ENCODE measurements at regions not wholly inside any gene's neighbourhood (a gene's known extent, or its start where the extent isn't known, plus 50 kb on each side); places are given as distances from the start of the nearest gene placed in this dataset.

DNA sequence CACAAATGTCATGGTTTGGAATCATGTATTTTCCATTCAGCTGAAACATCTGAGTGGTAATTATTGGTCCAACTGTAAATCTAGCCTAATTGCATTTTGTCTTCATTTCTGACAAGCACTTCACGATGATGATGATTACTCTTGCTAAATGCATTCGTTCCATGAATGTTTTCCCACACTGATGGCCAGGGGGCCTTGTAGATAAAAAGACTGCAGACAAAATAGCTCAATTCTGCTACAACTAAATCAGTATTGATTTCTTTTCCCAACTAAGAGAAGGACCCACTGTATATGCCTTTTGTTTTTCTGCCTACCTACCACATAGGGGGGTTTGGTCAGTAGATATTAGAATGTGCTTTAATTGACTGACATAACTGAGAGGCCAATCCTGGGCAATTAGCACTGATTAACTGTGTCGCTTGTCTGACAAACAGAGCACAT is 1351.3 kb upstream of the NUDT12 start:
- intact Hi-C loops (cut with micrococcal nuclease; ENCODE audit: unreplicated experiment): no loop called here
- no peak overlapping the region for H3K4me3 ChIP-seq (ENCODE audit: low read depth, low read length, poor library complexity, severe bottlenecking)
- H3K27ac ChIP-seq (ENCODE audit: low read depth, low read length, poor library complexity, severe bottlenecking): no peak overlapping the region
- H3K36me3 ChIP-seq (ENCODE audit: insufficient read depth, low read length, poor library complexity, severe bottlenecking): no peaks in the 10 kb centered on the region
- TF ChIP-seq EZH2 (IDR thresholded peaks at IDR 0.05; ENCODE audit: borderline replicate concordance, low read depth, low read length, poor library complexity, severe bottlenecking): no peak
- TF ChIP-seq, protein P1, sequence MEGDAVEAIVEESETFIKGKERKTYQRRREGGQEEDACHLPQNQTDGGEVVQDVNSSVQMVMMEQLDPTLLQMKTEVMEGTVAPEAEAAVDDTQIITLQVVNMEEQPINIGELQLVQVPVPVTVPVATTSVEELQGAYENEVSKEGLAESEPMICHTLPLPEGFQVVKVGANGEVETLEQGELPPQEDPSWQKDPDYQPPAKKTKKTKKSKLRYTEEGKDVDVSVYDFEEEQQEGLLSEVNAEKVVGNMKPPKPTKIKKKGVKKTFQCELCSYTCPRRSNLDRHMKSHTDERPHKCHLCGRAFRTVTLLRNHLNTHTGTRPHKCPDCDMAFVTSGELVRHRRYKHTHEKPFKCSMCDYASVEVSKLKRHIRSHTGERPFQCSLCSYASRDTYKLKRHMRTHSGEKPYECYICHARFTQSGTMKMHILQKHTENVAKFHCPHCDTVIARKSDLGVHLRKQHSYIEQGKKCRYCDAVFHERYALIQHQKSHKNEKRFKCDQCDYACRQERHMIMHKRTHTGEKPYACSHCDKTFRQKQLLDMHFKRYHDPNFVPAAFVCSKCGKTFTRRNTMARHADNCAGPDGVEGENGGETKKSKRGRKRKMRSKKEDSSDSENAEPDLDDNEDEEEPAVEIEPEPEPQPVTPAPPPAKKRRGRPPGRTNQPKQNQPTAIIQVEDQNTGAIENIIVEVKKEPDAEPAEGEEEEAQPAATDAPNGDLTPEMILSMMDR (conservative IDR thresholded peaks at IDR 0.05; ENCODE audit: low read depth, low read length): no peak
- no peaks in the 10 kb centered on the region for H3K9me3 ChIP-seq (ENCODE audit: low read depth, low read length, poor library complexity, severe bottlenecking)
- ChIA-PET CTCF (no interaction called here), POLR2A (ENCODE audit: low non-redundant PET) (no interaction called here)
- H3K4me1 ChIP-seq (ENCODE audit: insufficient read depth, low read length, poor library complexity, severe bottlenecking): no peaks in the 10 kb centered on the region
- no peaks in the 10 kb centered on the region for H3K27me3 ChIP-seq (replicated peaks; ENCODE audit: insufficient read depth, low read depth, low read length, poor library complexity)
- no peak for DNase-seq (ENCODE audit: low spot score)
- BruUV-seq (replicated peaks): no TSS peak

- POLR2A ChIA-PET (ENCODE audit: low non-redundant PET): no interaction called here
- no peak overlapping the region for H3K4me3 ChIP-seq (ENCODE audit: low read depth, low read length, poor library complexity, severe bottlenecking)
These were observed 1347.2 kb upstream of the NUDT12 start for GRCh38 chr5:104909803-104910202.

DNA sequence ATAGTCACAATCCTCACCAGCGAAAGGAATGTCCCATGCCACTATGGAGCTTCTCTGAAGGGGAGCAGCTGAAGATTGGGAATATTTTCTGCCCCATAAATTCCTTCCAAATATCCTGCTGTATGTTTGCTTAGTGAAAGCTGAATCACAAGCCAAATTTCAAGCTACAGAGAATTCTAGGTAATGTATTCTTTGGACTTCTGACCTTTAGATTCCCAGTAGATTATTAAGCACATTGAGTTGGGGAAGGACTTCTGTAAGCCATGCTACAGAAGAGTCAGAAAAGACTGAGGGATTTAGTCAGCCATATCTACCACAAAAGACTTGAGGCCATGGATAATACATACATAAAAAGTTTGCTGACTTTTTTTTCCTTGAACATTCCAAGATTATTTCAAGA is 1342.0 kb upstream of the NUDT12 start:
- intact Hi-C loops (cut with micrococcal nuclease; ENCODE audit: unreplicated experiment): no loop called here
- no peaks in the 10 kb centered on the region for H3K4me1 ChIP-seq (ENCODE audit: insufficient read depth, low read length, poor library complexity, severe bottlenecking)

More at GRCh38 chr5:104909803-104910202, 1347.2 kb upstream of the NUDT12 start:
- DNase-seq (ENCODE audit: low spot score): no peak
- intact Hi-C loops (cut with micrococcal nuclease; ENCODE audit: unreplicated experiment): no loop called here
- H3K36me3 ChIP-seq (ENCODE audit: insufficient read depth, low read length, poor library complexity, severe bottlenecking): no peaks in the 10 kb centered on the region
- no peaks in the 10 kb centered on the region for H3K27me3 ChIP-seq (replicated peaks; ENCODE audit: insufficient read depth, low read depth, low read length, poor library complexity)
- BruUV-seq (replicated peaks): no TSS peak
- H3K9me3 ChIP-seq (ENCODE audit: low read depth, low read length, poor library complexity, severe bottlenecking): no peaks in the 10 kb centered on the region
- no peaks in the 10 kb centered on the region for H3K4me1 ChIP-seq (ENCODE audit: insufficient read depth, low read length, poor library complexity, severe bottlenecking)
- CTCF ChIA-PET: no interaction called here
- TF ChIP-seq, protein P1 (conservative IDR thresholded peaks at IDR 0.05; ENCODE audit: low read depth, low read length): no peak
- no peak for TF ChIP-seq EZH2 (IDR thresholded peaks at IDR 0.05; ENCODE audit: borderline replicate concordance, low read depth, low read length, poor library complexity, severe bottlenecking)
- H3K27ac ChIP-seq (ENCODE audit: low read depth, low read length, poor library complexity, severe bottlenecking): no peak overlapping the region

More for the DNA sequence above, 1342.0 kb upstream of the NUDT12 start:
- H3K27me3 ChIP-seq (replicated peaks; ENCODE audit: insufficient read depth, low read depth, low read length, poor library complexity): no peaks in the 10 kb centered on the region
- no peaks in the 10 kb centered on the region for H3K36me3 ChIP-seq (ENCODE audit: insufficient read depth, low read length, poor library complexity, severe bottlenecking)
- POLR2A ChIA-PET (ENCODE audit: low non-redundant PET): no interaction called here
- TF ChIP-seq, protein P1 (conservative IDR thresholded peaks at IDR 0.05; ENCODE audit: low read depth, low read length): no peak
- no peak for TF ChIP-seq EZH2 (IDR thresholded peaks at IDR 0.05; ENCODE audit: borderline replicate concordance, low read depth, low read length, poor library complexity, severe bottlenecking)
- no peak overlapping the region for H3K4me3 ChIP-seq (ENCODE audit: low read depth, low read length, poor library complexity, severe bottlenecking)
- BruUV-seq (replicated peaks): no TSS peak
- H3K9me3 ChIP-seq (ENCODE audit: low read depth, low read length, poor library complexity, severe bottlenecking): no peaks in the 10 kb centered on the region
- no peak for DNase-seq (ENCODE audit: low spot score)
- CTCF ChIA-PET: no interaction called here
- no peak overlapping the region for H3K27ac ChIP-seq (ENCODE audit: low read depth, low read length, poor library complexity, severe bottlenecking)

Measured in A673 (cell line).